ENCODE measurements at regions not wholly inside any gene's neighbourhood (a gene's known extent, or its start where the extent isn't known, plus 50 kb on each side); places are given as distances from the start of the nearest gene placed in this dataset.

GRCh38 chr9:73515216-73515615 is 363.6 kb downstream of the ANXA1 start:
- TF ChIP-seq EZH2 (IDR thresholded peaks at IDR 0.05; ENCODE audit: borderline replicate concordance, low read depth, low read length, severe bottlenecking): no peak
- TF ChIP-seq CTCF (IDR thresholded peaks at IDR 0.05; ENCODE audit: borderline replicate concordance, extremely low read depth, low read length, poor library complexity, severe bottlenecking): no peak
